ENCODE measurements at regions not wholly inside any gene's neighbourhood (a gene's known extent, or its start where the extent isn't known, plus 50 kb on each side); places are given as distances from the start of the nearest gene placed in this dataset.

DNA sequence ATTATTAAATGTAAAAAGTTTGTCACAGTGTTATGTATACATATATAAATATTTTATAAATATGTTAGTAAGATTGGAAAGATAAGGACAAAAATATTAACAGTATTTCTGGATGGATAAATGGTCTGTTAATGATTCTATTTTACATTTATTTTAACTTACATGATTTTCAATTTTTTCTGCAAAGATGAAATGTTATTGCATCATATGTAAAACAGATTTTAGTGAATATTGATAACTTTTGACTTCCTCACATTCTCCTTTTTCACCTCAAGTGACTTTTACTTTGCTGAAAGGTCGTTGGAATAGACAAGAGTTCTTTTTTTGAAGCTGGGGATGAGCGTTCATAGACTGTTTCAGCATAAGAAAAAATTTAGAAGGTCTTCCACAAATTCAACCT, 1554.7 kb upstream of the TENM4 start:
- no peaks in the 10 kb centered on the region for H3K27me3 ChIP-seq (ENCODE audit: control insufficient read depth in 2 of 2, insufficient read depth in 2 of 2, low read length in 2 of 2)
- ChIA-PET CTCF (no interaction called here), POLR2A (no interaction called here)
- BruUV-seq (replicated peaks): no TSS peak
- dilution Hi-C loops (cut with MboI; ENCODE audit: extremely low pct_ligation_motif_present, low sequenced_read_pairs): no loop called here
- FAIRE-seq: no peak
- intact Hi-C loops (cut with micrococcal nuclease): no loop called here
- H3K36me3 ChIP-seq (ENCODE audit: control insufficient read depth in 2 of 2, extremely low read depth in 1 of 2, insufficient read depth in 2 of 2, low read length in 2 of 2): no peaks in the 10 kb centered on the region
- TF ChIP-seq POLR2AphosphoS5 (IDR thresholded peaks at IDR 0.05; ENCODE audit: insufficient read depth, low read depth, low read length) (no peak), FOS (IDR thresholded peaks at IDR 0.05; ENCODE audit: borderline replicate concordance, insufficient read depth, low read length) (no peak), EZH2 (IDR thresholded peaks at IDR 0.05; ENCODE audit: borderline replicate concordance, low read depth, low read length, severe bottlenecking) (no peak), MYC (IDR thresholded peaks at IDR 0.05; ENCODE audit: low read depth, low read length) (no peak), JUN (IDR thresholded peaks at IDR 0.05; ENCODE audit: borderline replicate concordance, insufficient read depth, insufficient read length, low read depth) (no peak), GATA2 (IDR thresholded peaks at IDR 0.05; ENCODE audit: insufficient read depth, insufficient read length, low read depth, low read length) (no peak), POLR2A (IDR thresholded peaks at IDR 0.05; ENCODE audit: low read depth, low read length) (no peak)
- TF ChIP-seq, protein P1, sequence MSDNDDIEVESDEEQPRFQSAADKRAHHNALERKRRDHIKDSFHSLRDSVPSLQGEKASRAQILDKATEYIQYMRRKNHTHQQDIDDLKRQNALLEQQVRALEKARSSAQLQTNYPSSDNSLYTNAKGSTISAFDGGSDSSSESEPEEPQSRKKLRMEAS (IDR thresholded peaks at IDR 0.05; ENCODE audit: insufficient read depth, insufficient read length): no peak
- TF ChIP-seq, protein P2, sequence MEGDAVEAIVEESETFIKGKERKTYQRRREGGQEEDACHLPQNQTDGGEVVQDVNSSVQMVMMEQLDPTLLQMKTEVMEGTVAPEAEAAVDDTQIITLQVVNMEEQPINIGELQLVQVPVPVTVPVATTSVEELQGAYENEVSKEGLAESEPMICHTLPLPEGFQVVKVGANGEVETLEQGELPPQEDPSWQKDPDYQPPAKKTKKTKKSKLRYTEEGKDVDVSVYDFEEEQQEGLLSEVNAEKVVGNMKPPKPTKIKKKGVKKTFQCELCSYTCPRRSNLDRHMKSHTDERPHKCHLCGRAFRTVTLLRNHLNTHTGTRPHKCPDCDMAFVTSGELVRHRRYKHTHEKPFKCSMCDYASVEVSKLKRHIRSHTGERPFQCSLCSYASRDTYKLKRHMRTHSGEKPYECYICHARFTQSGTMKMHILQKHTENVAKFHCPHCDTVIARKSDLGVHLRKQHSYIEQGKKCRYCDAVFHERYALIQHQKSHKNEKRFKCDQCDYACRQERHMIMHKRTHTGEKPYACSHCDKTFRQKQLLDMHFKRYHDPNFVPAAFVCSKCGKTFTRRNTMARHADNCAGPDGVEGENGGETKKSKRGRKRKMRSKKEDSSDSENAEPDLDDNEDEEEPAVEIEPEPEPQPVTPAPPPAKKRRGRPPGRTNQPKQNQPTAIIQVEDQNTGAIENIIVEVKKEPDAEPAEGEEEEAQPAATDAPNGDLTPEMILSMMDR (IDR thresholded peaks at IDR 0.05; ENCODE audit: extremely low read depth in 1 of 2, insufficient read depth in 1 of 2, low read depth in 1 of 2, low read length in 2 of 2): no peak
- no peak for DNase-seq (ENCODE audit: low read depth, low spot score)
- H2AFZ ChIP-seq (ENCODE audit: low read depth, low read length): no peak overlapping the region
- no peak overlapping the region for H3K4me2 ChIP-seq (ENCODE audit: insufficient read depth, low read length)
- H3K4me3 ChIP-seq (replicated peaks in 1 of 3; ENCODE audit: insufficient read depth in 1 of 3, low read depth in 1 of 3, low read length in 3 of 3): no peak overlapping the region
- no peak overlapping the region for H3K27ac ChIP-seq (ENCODE audit: insufficient read depth, low read depth, low read length)
- H3K9me3 ChIP-seq (replicated peaks; ENCODE audit: control insufficient read depth, insufficient read depth, low read length): no peaks in the 10 kb centered on the region
- no peaks in the 10 kb centered on the region for H3K4me1 ChIP-seq (ENCODE audit: control insufficient read depth, extremely low read depth, insufficient read depth, low read length)
- H4K20me1 ChIP-seq (replicated peaks; ENCODE audit: control insufficient read depth, extremely low read depth, insufficient read depth, low read length): no peaks in the 10 kb centered on the region
- no peaks in the 10 kb centered on the region for H3K9me1 ChIP-seq (replicated peaks; ENCODE audit: control insufficient read depth, extremely low read depth, insufficient read depth, low read length)
- H3K9ac ChIP-seq (replicated peaks; ENCODE audit: extremely low read depth, insufficient read depth, low read length): no peak overlapping the region
- no peaks in the 10 kb centered on the region for H3K79me2 ChIP-seq (ENCODE audit: control insufficient read depth, insufficient read depth, low read length)
